ENCODE measurements at regions not wholly inside any gene's neighbourhood (a gene's known extent, or its start where the extent isn't known, plus 50 kb on each side); places are given as distances from the start of the nearest gene placed in this dataset.
"Not testable (repeated sequence)": the region's sequence is repeated elsewhere in the genome, so short reads cannot be mapped to it uniquely, and the experiment has no call there.

- no peak for DNase-seq (ENCODE audit: low read depth, low spot score)
Observed at GRCh38 chr6:130494729-130495128, 128.9 kb downstream of the TMEM200A start.

- peak; percentile 58 for DNase-seq (ENCODE audit: low read depth, low spot score)
Observed at GRCh38 chr6:130500693-130501092, 134.9 kb downstream of the TMEM200A start.

GRCh38 chr6:130503146-130503545 lies 137.3 kb downstream of the TMEM200A start:
- peak; percentile 50 for DNase-seq (ENCODE audit: low read depth, low spot score)

GRCh38 chr6:130505808-130506598 lies 140.2 kb downstream of the TMEM200A start:
- DNase-seq (ENCODE audit: low read depth, low spot score): no peak

GRCh38 chr6:130507005-130507665 lies 141.3 kb downstream of the TMEM200A start:
- not testable (repeated sequence) for DNase-seq (ENCODE audit: low read depth, low spot score)

- no peak for DNase-seq (ENCODE audit: low read depth, low spot score)
Observed at GRCh38 chr6:130507666-130508028, 141.8 kb downstream of the TMEM200A start.

GRCh38 chr6:130513770-130514169 lies 148.0 kb downstream of the TMEM200A start:
- peak; percentile 87 for DNase-seq (ENCODE audit: low read depth, low spot score)

- DNase-seq (ENCODE audit: low read depth, low spot score): no peak
Observed at GRCh38 chr6:130514712-130515111, 148.9 kb downstream of the TMEM200A start.

GRCh38 chr6:130515306-130515705 lies 149.5 kb downstream of the TMEM200A start:
- no peak for DNase-seq (ENCODE audit: low read depth, low spot score)

GRCh38 chr6:130516604-130517003 lies 150.8 kb downstream of the TMEM200A start:
- DNase-seq (ENCODE audit: low read depth, low spot score): no peak

- DNase-seq (ENCODE audit: low read depth, low spot score): no peak
Observed at GRCh38 chr6:130517444-130517931, 151.7 kb downstream of the TMEM200A start.

GRCh38 chr6:130518588-130518987 lies 152.8 kb downstream of the TMEM200A start:
- DNase-seq (ENCODE audit: low read depth, low spot score): no peak

GRCh38 chr6:130520221-130520620 lies 154.4 kb downstream of the TMEM200A start:
- DNase-seq (ENCODE audit: low read depth, low spot score): no peak

- no peak for DNase-seq (ENCODE audit: low read depth, low spot score)
Observed at GRCh38 chr6:130520801-130521200, 155.0 kb downstream of the TMEM200A start.

- DNase-seq (ENCODE audit: low read depth, low spot score): no peak
Observed at GRCh38 chr6:130524552-130524951, 158.7 kb downstream of the TMEM200A start.

GRCh38 chr6:130525408-130525807 lies 159.6 kb downstream of the TMEM200A start:
- DNase-seq (ENCODE audit: low read depth, low spot score): no peak

- DNase-seq (ENCODE audit: low read depth, low spot score): no peak
Observed at GRCh38 chr6:130526466-130526865, 160.6 kb downstream of the TMEM200A start.

GRCh38 chr6:130527173-130527572 lies 161.4 kb downstream of the TMEM200A start:
- DNase-seq (ENCODE audit: low read depth, low spot score): no peak

- no peak for DNase-seq (ENCODE audit: low read depth, low spot score)
Observed at GRCh38 chr6:130529569-130530149, 163.8 kb downstream of the TMEM200A start.

- no peak for DNase-seq (ENCODE audit: low read depth, low spot score)
Observed at GRCh38 chr6:130534627-130535026, 168.8 kb downstream of the TMEM200A start.

- no peak for DNase-seq (ENCODE audit: low read depth, low spot score)
Observed at GRCh38 chr6:130535242-130535641, 169.4 kb downstream of the TMEM200A start.

GRCh38 chr6:130537447-130537846 lies 171.6 kb downstream of the TMEM200A start:
- no peak for DNase-seq (ENCODE audit: low read depth, low spot score)

- DNase-seq (ENCODE audit: low read depth, low spot score): no peak
Observed at GRCh38 chr6:130547723-130548122, 181.9 kb downstream of the TMEM200A start.

All from astrocyte of the hippocampus (primary cell).